ENCODE measurements at regions not wholly inside any gene's neighbourhood (a gene's known extent, or its start where the extent isn't known, plus 50 kb on each side); places are given as distances from the start of the nearest gene placed in this dataset.

GRCh38 chr11:69962152-69962551 is 116.0 kb upstream of the ANO1 start:
- TF ChIP-seq CTCF (IDR thresholded peaks at IDR 0.05; ENCODE audit: borderline replicate concordance, extremely low read depth, low read length, poor library complexity, severe bottlenecking) (no peak), EZH2 (IDR thresholded peaks at IDR 0.05; ENCODE audit: borderline replicate concordance, low read depth, low read length, severe bottlenecking) (no peak)

Data from DND-41 (cell line).